Left ventricle myocardium inferior (tissue), 1 donor: ENCODE measurements at regions not wholly inside any gene's neighbourhood (a gene's known extent, or its start where the extent isn't known, plus 50 kb on each side); places are given as distances from the start of the nearest gene placed in this dataset.

Experiments
- DNase-seq: peaks from one replicate; pipeline ENCODE4 v3.0.0-alpha.2; 2020
- H3K27ac ChIP-seq: fragments of 200-600 bp; replicated peaks from 2 replicates; pipeline ENCODE4 v1.8.0; 2021
- H3K27me3 ChIP-seq: fragments of 200-600 bp; 2 replicates; pipeline ENCODE4 v1.8.0; 2021; ENCODE audit warnings: low read depth
- H3K36me3 ChIP-seq: fragments of 200-600 bp; 2 replicates; pipeline ENCODE4 v1.8.0; 2021
- H3K4me1 ChIP-seq: fragments of 200-600 bp; 2 replicates; pipeline ENCODE4 v1.8.0; 2021
- H3K4me3 ChIP-seq: fragments of 200-600 bp; 2 replicates; pipeline ENCODE4 v1.8.0; 2021; ENCODE audit warnings: mild to moderate bottlenecking, moderate library complexity
- H3K9me3 ChIP-seq: fragments of 200-600 bp; replicated peaks from 2 replicates; pipeline ENCODE4 v1.8.0; 2021
- CTCF ChIP-seq: fragments of 200-600 bp; IDR thresholded peaks from 2 replicates; pipeline ENCODE4 v1.8.0; 2021; ENCODE audit warnings: antibody characterized with exemption, mild to moderate bottlenecking, borderline replicate concordance
- intact Hi-C: fragments of 100-400 bp; cut with micrococcal nuclease; formaldehyde crosslinking; loops from one replicate; pipeline ENCODE4 v1.11.0; 2022
- donor health status: DM: no; HTN: yes; CAD: no; lungs with severe emphysema.

GRCh38 chr12:34311337-34311736, 289.0 kb downstream of the ALG10 start:
- peaks cover 59% of the 10 kb centered on the region for H3K9me3 ChIP-seq
- no peak for DNase-seq
- no peaks in the 10 kb centered on the region for H3K27me3 ChIP-seq
- no peak overlapping the region for H3K27ac ChIP-seq
- H3K4me3 ChIP-seq: no peak overlapping the region
- intact Hi-C loops: no loop called here
- TF ChIP-seq CTCF: no peak
- H3K4me1 ChIP-seq: no peaks in the 10 kb centered on the region
- no peaks in the 10 kb centered on the region for H3K36me3 ChIP-seq

GRCh38 chr12:34327671-34328070, 305.4 kb downstream of the ALG10 start:
- Histone ChIP-seq H3K4me3 (no peak overlapping the region), H3K9me3 (peaks cover 12% of the 10 kb centered on the region), H3K4me1 (no peaks in the 10 kb centered on the region), H3K27ac (no peak overlapping the region), H3K36me3 (no peaks in the 10 kb centered on the region), H3K27me3 (peaks cover 78% of the 10 kb centered on the region)
- no peak for DNase-seq
- TF ChIP-seq CTCF: no peak
- intact Hi-C loops: no loop called here

DNA sequence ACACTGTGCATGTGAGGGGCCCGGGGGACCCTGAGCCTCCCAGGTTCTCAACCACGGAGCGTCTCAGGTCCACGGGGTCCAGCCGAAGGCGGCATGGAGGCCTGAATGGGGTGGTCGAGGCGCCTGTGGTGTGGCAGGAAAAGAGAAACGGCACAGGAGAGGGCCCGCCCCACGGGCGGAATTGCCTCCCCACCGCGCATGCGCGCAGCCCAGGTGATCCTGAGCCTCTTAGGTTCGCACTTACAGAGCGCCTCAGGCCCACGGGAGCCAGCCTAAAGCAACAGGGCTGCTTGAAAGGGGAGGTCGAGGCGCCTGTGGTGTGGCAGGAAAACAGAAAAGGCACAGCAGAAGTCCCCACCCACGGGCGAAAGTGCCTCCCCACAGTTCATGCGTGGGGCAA, 311.0 kb downstream of the ALG10 start:
- no peak for TF ChIP-seq CTCF
- H3K4me1 ChIP-seq: no peaks in the 10 kb centered on the region
- no peak overlapping the region for H3K4me3 ChIP-seq
- no peak for DNase-seq
- intact Hi-C loops: no loop called here
- H3K27ac ChIP-seq: no peak overlapping the region
- peaks cover 92% of the 10 kb centered on the region for H3K27me3 ChIP-seq
- peaks cover 3% of the 10 kb centered on the region for H3K9me3 ChIP-seq
- H3K36me3 ChIP-seq: no peaks in the 10 kb centered on the region

DNA sequence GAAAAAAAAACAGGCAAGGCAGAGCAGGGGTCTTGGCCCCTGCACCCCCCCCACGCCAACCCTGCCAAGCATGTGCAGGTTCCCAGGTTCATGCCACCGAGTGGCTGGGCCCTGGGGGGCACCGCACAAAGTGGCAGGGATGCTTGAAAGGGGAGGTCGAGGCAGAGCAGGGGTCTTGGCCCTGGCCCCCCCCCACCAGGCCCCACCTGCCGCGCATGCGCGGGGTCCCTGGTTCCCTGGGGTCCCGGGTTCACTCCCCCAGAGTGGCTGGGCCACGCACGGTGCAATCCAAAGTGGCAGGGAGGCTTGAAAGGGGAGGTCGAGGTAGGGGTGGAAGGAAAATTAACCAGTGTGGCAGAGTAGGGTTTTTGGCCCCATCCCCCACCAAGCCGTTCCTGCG, 312.2 kb downstream of the ALG10 start:
- Histone ChIP-seq H3K36me3 (no peaks in the 10 kb centered on the region), H3K4me3 (no peak overlapping the region), H3K27ac (no peak overlapping the region), H3K4me1 (no peaks in the 10 kb centered on the region), H3K9me3 (peaks cover 3% of the 10 kb centered on the region), H3K27me3 (peaks cover 98% of the 10 kb centered on the region)
- DNase-seq: no peak
- intact Hi-C loops: no loop called here
- TF ChIP-seq CTCF: no peak

DNA sequence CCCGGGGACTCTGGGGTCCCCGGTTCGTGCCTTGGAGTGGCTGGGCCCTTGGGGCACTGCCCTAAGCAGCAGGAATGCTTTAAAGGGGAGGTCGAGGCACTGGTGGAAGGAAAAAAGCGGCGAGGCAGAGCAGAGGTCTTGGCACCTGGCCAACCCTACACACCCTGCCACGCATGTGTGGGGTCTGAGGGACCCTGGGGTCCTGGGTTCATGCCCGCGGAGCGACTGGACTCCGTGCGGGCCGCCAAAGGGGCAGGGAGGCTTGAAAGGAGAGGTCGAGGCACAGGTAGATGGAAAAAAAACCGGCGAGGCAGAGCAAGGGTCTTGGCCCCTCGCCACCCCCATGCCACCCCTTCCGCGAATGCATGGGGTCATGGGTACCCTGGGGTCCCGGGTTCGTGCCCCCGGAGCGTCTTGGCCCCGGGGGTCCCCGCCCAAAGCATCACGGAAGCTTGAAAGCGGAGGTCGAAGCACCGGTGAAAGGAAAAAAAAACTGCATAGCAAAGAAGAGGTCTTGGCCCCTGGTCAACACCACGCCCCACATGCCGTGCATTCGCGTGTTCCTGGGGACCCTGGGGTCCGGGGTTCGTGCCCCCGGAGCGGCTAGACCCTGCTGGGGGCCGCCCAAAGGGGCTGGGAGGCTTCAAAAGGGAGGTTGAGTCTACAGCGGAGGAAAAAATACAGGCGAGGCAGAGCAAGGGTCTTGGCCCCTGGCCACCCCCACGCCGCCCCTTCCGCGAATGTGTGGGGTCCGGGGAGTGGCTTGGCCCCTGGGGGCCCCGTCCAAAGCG, 312.9 kb downstream of the ALG10 start:
- Histone ChIP-seq H3K4me3 (no peak overlapping the region), H3K27me3 (peaks cover 100% of the 10 kb centered on the region), H3K27ac (no peak overlapping the region), H3K4me1 (no peaks in the 10 kb centered on the region), H3K36me3 (no peaks in the 10 kb centered on the region), H3K9me3 (peaks cover 3% of the 10 kb centered on the region)
- TF ChIP-seq CTCF: no peak
- no peak for DNase-seq
- intact Hi-C loops: no loop called here
